CD4-positive, CD25-positive, alpha-beta regulatory T cell (primary cell): ENCODE measurements at regions not wholly inside any gene's neighbourhood (a gene's known extent, or its start where the extent isn't known, plus 50 kb on each side); places are given as distances from the start of the nearest gene placed in this dataset.

Source experiments
- ATAC-seq, 2 donors: fragments of 150-1000 bp; cut with Tn5 transposase; one replicate each; pipeline ENCODE4 v1.10.0; 2021; ENCODE audit warnings: low read depth in 2 of 2, moderate number of reproducible peaks in 2 of 2, moderate library complexity in 1 of 2
- DNase-seq, 3 donors: peaks; one replicate each; pipeline versions ENCODE4 v3.0.0 to v3.0.0-alpha.2; 2012 to 2022; ENCODE audit warnings: mixed read lengths in 1 of 3
- H3K27ac ChIP-seq: one replicate; pipeline ENCODE4 v1.7.0; 2013; ENCODE audit warnings: mild to moderate bottlenecking, low read length; ENCODE audit not compliant: insufficient read depth, poor library complexity, severe bottlenecking
- H3K27me3 ChIP-seq: one replicate; pipeline ENCODE4 v1.7.0; 2013; ENCODE audit warnings: low read length; ENCODE audit not compliant: control insufficient read depth, insufficient read depth
- H3K36me3 ChIP-seq: one replicate; pipeline ENCODE4 v1.7.0; 2013; ENCODE audit warnings: mild to moderate bottlenecking, low read length, moderate library complexity; ENCODE audit not compliant: control insufficient read depth, insufficient read depth
- H3K4me1 ChIP-seq: 2 replicates; pipeline ENCODE4 v1.7.0; 2013; ENCODE audit warnings: mild to moderate bottlenecking, low read length; ENCODE audit not compliant: insufficient read depth, control insufficient read depth, poor library complexity, severe bottlenecking
- H3K4me3 ChIP-seq: one replicate; pipeline ENCODE4 v1.7.0; 2013; ENCODE audit warnings: low read depth, mild to moderate bottlenecking, low read length, moderate library complexity
- H3K9me3 ChIP-seq, 2 experiments: 1 replicate in 1 of 2; 2 replicates in 1 of 2; pipeline ENCODE4 v1.7.0; 2013; ENCODE audit warnings: low read length in 2 of 2, mild to moderate bottlenecking in 1 of 2, moderate library complexity in 1 of 2; ENCODE audit not compliant: control insufficient read depth in 2 of 2
- H3K27ac Mint-ChIP-seq, 3 donors: one replicate each; pipeline ENCODE4 v1.8.0; 2020 to 2022; ENCODE audit warnings: mild to moderate bottlenecking in 3 of 3, mixed read lengths in 3 of 3, moderate library complexity in 2 of 3
- H3K27me3 Mint-ChIP-seq: one replicate; pipeline ENCODE4 v1.8.0; 2022; ENCODE audit warnings: mild to moderate bottlenecking, mixed read lengths
- H3K36me3 Mint-ChIP-seq: one replicate; pipeline ENCODE4 v1.8.0; 2020; ENCODE audit warnings: mixed read lengths
- H3K4me1 Mint-ChIP-seq, 4 donors: one replicate each; pipeline ENCODE4 v1.8.0; 2020 to 2022; ENCODE audit warnings: mixed read lengths in 4 of 4, mild to moderate bottlenecking in 1 of 4
- H3K4me3 Mint-ChIP-seq, 4 donors: one replicate each; pipeline ENCODE4 v1.8.0; 2020 to 2022; ENCODE audit warnings: mild to moderate bottlenecking in 4 of 4, mixed read lengths in 4 of 4, moderate library complexity in 3 of 4
- H3K9me3 Mint-ChIP-seq, 7 donors: one replicate each; pipeline ENCODE4 v1.8.0; 2020 to 2022; ENCODE audit warnings: mixed read lengths in 7 of 7, mild to moderate bottlenecking in 3 of 7, moderate library complexity in 2 of 7

DNA sequence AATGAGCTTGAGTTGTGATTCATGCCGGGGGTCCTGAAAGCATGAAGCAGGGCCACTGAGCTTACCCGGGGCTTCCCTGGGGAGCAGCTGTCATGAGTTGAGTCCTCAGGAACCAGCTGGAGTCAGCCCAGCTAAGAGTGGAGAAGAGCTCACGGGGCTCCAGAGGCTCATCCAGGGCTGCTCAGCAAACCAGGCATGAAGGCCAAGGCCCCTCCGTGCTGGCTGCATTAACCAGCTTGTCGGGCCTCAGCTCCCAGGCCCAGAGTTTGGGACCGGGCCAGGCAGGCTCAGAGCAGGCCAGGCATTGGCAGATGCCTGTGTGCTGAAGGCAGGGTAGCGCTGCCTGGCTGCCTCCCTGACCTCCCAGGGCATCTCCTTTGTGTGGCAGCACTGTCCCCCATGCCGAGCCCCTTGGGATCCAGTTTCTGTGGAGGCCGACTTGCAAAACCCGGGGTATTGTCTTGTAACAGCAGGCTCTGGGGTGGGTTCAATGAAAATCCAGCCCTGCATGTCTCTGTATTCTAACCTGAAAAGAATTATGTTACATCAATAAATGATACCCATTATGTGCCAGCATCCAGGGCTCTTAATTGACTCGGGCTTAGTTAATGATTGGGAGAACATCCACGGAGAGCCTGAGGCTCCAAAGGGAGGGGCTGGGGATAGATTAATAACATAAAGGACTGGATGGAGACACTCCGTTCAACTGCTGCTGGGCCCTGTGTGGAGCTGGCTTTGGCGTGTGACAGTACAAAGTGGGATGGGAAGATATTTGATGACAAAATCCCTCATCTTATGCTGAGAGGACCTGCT, 68.0 kb upstream of the MSX1 start:
- no peaks in the 10 kb centered on the region for H3K36me3 ChIP-seq
- Mint-ChIP-seq H3K4me3 (no peak overlapping the region), H3K9me3 (peaks cover 3 to 31% (median 18%) of the 10 kb centered on the region in 7 donors), H3K27ac (no peak overlapping the region), H3K36me3 (peaks cover 4% of the 10 kb centered on the region), H3K27me3 (peaks cover 17% of the 10 kb centered on the region), H3K4me1 (peaks cover 0 to 6% (median 0%) of the 10 kb centered on the region in 4 donors)
- peaks cover 6 to 18% of the 10 kb centered on the region in 2 experiments for H3K9me3 ChIP-seq
- H3K4me1 ChIP-seq, result no peaks in the 10 kb centered on the region
- DNase-seq (no peak), ATAC-seq (no peak)
- H3K27me3 ChIP-seq, result no peaks in the 10 kb centered on the region
- H3K4me3 ChIP-seq, result no peak overlapping the region
- no peak overlapping the region for H3K27ac ChIP-seq

DNA sequence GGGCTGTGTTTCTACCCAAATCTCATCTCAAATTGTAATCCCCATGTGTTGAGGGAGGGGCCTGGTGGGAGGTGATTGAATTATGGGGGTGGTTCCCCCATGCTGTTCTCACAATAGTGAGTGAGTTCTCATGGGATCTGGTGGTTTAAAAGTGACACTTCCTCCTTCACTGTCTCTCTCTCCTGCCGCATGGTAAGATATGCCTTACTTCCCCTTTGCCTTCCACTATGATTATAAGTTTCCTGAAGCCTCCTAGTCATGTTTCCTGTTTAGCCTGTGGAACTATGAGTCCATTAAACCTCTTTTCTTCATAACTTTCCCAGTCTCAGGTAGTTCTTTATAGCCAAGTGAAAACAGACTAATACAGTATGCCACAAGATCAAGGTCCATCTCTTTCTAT, 70.0 kb upstream of the MSX1 start:
- peaks cover 6 to 18% of the 10 kb centered on the region in 2 experiments for H3K9me3 ChIP-seq
- Mint-ChIP-seq H3K27me3 (peaks cover 13% of the 10 kb centered on the region), H3K4me3 (no peak overlapping the region), H3K36me3 (peaks cover 4% of the 10 kb centered on the region), H3K9me3 (peaks cover 2 to 32% (median 16%) of the 10 kb centered on the region in 7 donors), H3K4me1 (peaks cover 0 to 4% (median 0%) of the 10 kb centered on the region in 4 donors), H3K27ac (no peak overlapping the region)
- no peaks in the 10 kb centered on the region for H3K27me3 ChIP-seq
- no peak overlapping the region for H3K27ac ChIP-seq
- H3K4me3 ChIP-seq, result no peak overlapping the region
- H3K4me1 ChIP-seq, result no peaks in the 10 kb centered on the region
- no peaks in the 10 kb centered on the region for H3K36me3 ChIP-seq
- DNase-seq (no peak), ATAC-seq (no peak)

DNA sequence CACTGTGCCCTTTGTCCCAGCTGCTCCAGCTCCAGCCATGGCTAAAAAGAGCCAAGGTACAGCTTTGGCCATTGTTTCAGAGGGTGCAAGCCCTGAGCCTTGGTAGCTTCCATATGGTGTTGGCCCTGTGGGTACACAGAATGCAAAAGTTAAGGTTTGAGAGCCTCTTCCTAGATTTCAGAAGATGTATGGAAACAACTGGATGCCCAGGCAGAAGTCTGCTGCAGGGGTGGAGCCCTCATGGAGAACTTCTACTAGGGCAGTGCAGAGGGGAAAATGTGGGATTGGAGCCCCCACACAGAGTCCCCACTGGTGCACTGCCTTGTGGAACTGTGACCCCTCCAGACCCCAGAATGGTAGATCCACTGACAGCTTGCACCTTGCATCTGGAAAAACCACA, 70.9 kb upstream of the MSX1 start:
- Mint-ChIP-seq H3K27ac (no peak overlapping the region), H3K9me3 (peaks cover 2 to 32% (median 14%) of the 10 kb centered on the region in 7 donors), H3K27me3 (peaks cover 9% of the 10 kb centered on the region), H3K4me3 (no peak overlapping the region), H3K4me1 (no peaks in the 10 kb centered on the region), H3K36me3 (peaks cover 4% of the 10 kb centered on the region)
- Histone ChIP-seq H3K27ac (no peak overlapping the region), H3K4me1 (no peaks in the 10 kb centered on the region), H3K4me3 (no peak overlapping the region), H3K36me3 (no peaks in the 10 kb centered on the region), H3K27me3 (no peaks in the 10 kb centered on the region), H3K9me3 (peaks cover 6 to 18% of the 10 kb centered on the region in 2 experiments)
- ATAC-seq, result no peak
- no peak for DNase-seq

DNA sequence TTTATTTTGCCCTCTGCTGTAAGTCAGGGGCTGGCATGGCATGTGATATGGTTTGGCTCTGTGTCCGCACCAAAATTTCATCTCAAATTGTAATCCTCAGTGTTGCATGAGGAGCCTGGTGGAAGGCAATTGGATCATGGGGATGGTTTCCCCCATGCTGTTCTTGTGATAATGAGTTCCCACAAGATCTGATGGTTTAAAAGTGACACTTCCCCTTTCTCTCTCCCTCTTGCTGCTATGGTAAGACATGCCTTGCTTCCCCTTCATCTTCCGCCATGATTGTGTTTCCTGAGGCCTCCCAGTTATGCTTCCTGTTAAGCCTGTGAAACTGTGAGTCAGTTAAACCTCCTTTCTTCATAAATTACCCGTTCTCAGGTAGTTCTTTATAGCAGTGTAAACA, 72.0 kb upstream of the MSX1 start:
- Mint-ChIP-seq H3K4me1 (peaks cover 0 to under 1% (median 0%) of the 10 kb centered on the region in 4 donors), H3K9me3 (peaks cover 0 to 28% (median 11%) of the 10 kb centered on the region in 7 donors)

DNA sequence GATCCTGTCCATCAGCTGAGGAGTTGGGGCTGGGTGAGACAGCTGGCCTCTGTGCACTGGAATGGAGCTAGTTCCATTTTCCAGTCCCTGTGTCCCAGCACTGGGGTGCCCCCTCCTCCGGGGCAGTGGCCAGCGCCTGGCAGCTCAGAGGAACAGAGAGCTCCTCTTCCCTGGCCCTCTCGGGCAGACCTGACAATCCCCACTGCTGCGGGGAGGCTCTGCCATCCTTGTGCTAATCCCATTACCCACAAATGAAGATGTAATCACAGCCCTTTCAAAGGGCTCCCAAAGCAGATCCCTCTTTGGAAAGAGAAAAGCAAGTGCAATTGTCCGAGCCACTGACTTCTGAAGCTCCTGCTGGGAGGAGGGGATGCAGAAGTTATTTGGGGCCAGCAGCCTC, 75.1 kb upstream of the MSX1 start:
- Histone ChIP-seq H3K36me3 (no peaks in the 10 kb centered on the region), H3K4me1 (no peaks in the 10 kb centered on the region), H3K27ac (no peak overlapping the region), H3K9me3 (peaks cover 6 to 15% of the 10 kb centered on the region in 2 experiments), H3K4me3 (no peak overlapping the region), H3K27me3 (no peaks in the 10 kb centered on the region)
- no peak for DNase-seq
- Mint-ChIP-seq H3K4me3 (no peak overlapping the region), H3K27me3 (no peaks in the 10 kb centered on the region), H3K9me3 (peaks cover 0 to 20% (median 5%) of the 10 kb centered on the region in 7 donors), H3K27ac (no peak overlapping the region), H3K4me1 (peaks cover 0 to 9% (median 0%) of the 10 kb centered on the region in 4 donors), H3K36me3 (peaks cover 8% of the 10 kb centered on the region)
- no peak for ATAC-seq

More for the DNA sequence above, 72.0 kb upstream of the MSX1 start:
- H3K27ac ChIP-seq, result no peak overlapping the region
- ATAC-seq (no peak), DNase-seq (no peak)
- H3K36me3 ChIP-seq, result no peaks in the 10 kb centered on the region
- Mint-ChIP-seq H3K27ac (no peak overlapping the region), H3K27me3 (no peaks in the 10 kb centered on the region), H3K4me3 (no peak overlapping the region), H3K36me3 (peaks cover 4% of the 10 kb centered on the region)
- H3K4me3 ChIP-seq, result no peak overlapping the region
- H3K27me3 ChIP-seq, result no peaks in the 10 kb centered on the region
- H3K4me1 ChIP-seq, result no peaks in the 10 kb centered on the region
- peaks cover 6 to 18% of the 10 kb centered on the region in 2 experiments for H3K9me3 ChIP-seq

DNA sequence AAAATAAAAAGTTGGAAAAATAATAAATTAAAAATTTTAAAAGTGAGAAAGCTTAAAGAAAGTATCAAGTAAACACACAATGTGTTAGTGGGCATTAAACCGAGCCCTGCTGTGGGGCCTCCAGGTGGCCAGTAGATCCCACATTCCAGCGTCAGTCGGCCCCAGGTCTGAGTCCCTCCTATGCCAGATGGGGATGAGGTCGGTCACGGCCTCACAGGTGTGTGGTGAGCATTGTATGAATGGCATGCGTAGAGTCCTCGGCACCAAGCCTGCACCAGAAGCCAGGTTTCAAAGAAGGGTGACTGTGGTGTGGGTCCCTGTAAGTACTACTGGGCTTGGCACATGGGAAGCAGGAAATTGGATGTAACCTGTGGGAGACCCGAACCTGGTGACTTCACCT, 75.6 kb upstream of the MSX1 start:
- Mint-ChIP-seq H3K27ac (no peak overlapping the region), H3K27me3 (no peaks in the 10 kb centered on the region), H3K36me3 (peaks cover 4% of the 10 kb centered on the region), H3K4me1 (peaks cover 0 to 9% (median 0%) of the 10 kb centered on the region in 4 donors), H3K4me3 (no peak overlapping the region), H3K9me3 (peaks cover 0 to 15% (median 5%) of the 10 kb centered on the region in 7 donors)
- ATAC-seq (no peak), DNase-seq (no peak)
- H3K27ac ChIP-seq, result no peak overlapping the region
- no peaks in the 10 kb centered on the region for H3K4me1 ChIP-seq
- no peak overlapping the region for H3K4me3 ChIP-seq
- H3K9me3 ChIP-seq, result peaks cover 4 to 9% of the 10 kb centered on the region in 2 experiments
- H3K36me3 ChIP-seq, result no peaks in the 10 kb centered on the region
- no peaks in the 10 kb centered on the region for H3K27me3 ChIP-seq

DNA sequence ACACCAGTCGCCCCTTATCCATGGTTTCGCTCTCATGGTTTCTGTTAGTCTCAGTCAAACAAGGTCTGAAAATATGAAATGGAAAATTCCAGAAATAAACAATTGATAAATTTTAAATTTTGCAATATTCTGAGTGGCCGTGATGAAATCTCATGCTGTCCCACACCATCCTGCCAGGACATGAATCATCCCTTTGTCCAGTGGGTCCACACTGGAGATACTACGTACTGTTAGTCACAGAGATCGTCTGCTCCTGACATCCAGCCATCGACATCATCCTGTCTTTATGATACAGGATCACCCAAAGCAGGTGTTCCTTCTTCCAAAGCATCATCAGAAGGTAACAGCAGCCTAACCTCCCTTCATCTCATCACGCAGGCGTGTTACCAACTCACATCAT, 76.5 kb upstream of the MSX1 start:
- peaks cover 0 to under 1% of the 10 kb centered on the region in 2 experiments for H3K9me3 ChIP-seq
- peaks cover 4% of the 10 kb centered on the region for H3K36me3 Mint-ChIP-seq
- no peaks in the 10 kb centered on the region for H3K27me3 ChIP-seq
- no peaks in the 10 kb centered on the region for H3K4me1 ChIP-seq
- peaks cover 0 to 11% (median 5%) of the 10 kb centered on the region in 7 donors for H3K9me3 Mint-ChIP-seq
- DNase-seq (no peak), ATAC-seq (no peak)
- no peaks in the 10 kb centered on the region for H3K36me3 ChIP-seq
- no peak overlapping the region for H3K4me3 Mint-ChIP-seq
- H3K27ac ChIP-seq, result no peak overlapping the region
- H3K4me1 Mint-ChIP-seq, result peaks cover 0 to 9% (median 0%) of the 10 kb centered on the region in 4 donors
- H3K27me3 Mint-ChIP-seq, result no peaks in the 10 kb centered on the region
- no peak overlapping the region for H3K4me3 ChIP-seq
- H3K27ac Mint-ChIP-seq, result no peak overlapping the region
